Endodermal cell (in vitro differentiated cells): ENCODE measurements at regions not wholly inside any gene's neighbourhood (a gene's known extent, or its start where the extent isn't known, plus 50 kb on each side); places are given as distances from the start of the nearest gene placed in this dataset.

ENCODE experiments used
- DNase-seq: peaks from one replicate; pipeline ENCODE4 v3.0.0-alpha.2; 2017
- H3K27ac ChIP-seq: 2 replicates; pipeline ENCODE4 v1.5.1; 2013; ENCODE audit warnings: mild to moderate bottlenecking, low read depth, low read length, moderate library complexity
- H3K27me3 ChIP-seq: 2 replicates; pipeline ENCODE4 v1.6.1; 2013; ENCODE audit warnings: mild to moderate bottlenecking, low read length, moderate library complexity; ENCODE audit not compliant: insufficient read depth, control insufficient read depth, poor library complexity, severe bottlenecking
- H3K36me3 ChIP-seq: 2 replicates; pipeline ENCODE4 v1.7.0; 2013; ENCODE audit warnings: mild to moderate bottlenecking, low read length, moderate library complexity; ENCODE audit not compliant: control insufficient read depth, insufficient read depth
- H3K4me1 ChIP-seq: one replicate; pipeline ENCODE4 v1.7.0; 2013; ENCODE audit warnings: low read length; ENCODE audit not compliant: control insufficient read depth, insufficient read depth
- H3K4me3 ChIP-seq: 2 replicates; pipeline ENCODE4 v1.5.1; 2013; ENCODE audit warnings: mild to moderate bottlenecking, low read length, moderate library complexity
- H3K9ac ChIP-seq: 2 replicates; pipeline ENCODE4 v1.6.1; 2013; ENCODE audit warnings: mild to moderate bottlenecking, low read length, moderate library complexity; ENCODE audit not compliant: poor library complexity, severe bottlenecking; ENCODE audit errors: extremely low read depth
- H3K9me3 ChIP-seq: 2 replicates; pipeline ENCODE4 v1.6.1; 2013; ENCODE audit warnings: mild to moderate bottlenecking, low read length, moderate library complexity; ENCODE audit not compliant: control insufficient read depth
- H3K27ac Mint-ChIP-seq: 2 replicates; pipeline ENCODE4 v1.8.0; 2020; ENCODE audit warnings: mixed read lengths
- H3K27me3 Mint-ChIP-seq: 2 replicates; pipeline ENCODE4 v1.8.0; 2021; ENCODE audit warnings: mild to moderate bottlenecking, mixed read lengths; ENCODE audit not compliant: insufficient read depth
- H3K36me3 Mint-ChIP-seq: 2 replicates; pipeline ENCODE4 v1.8.0; 2020; ENCODE audit warnings: low read depth, mixed read lengths
- H3K4me1 Mint-ChIP-seq: 2 replicates; pipeline ENCODE4 v1.8.0; 2020; ENCODE audit warnings: mixed read lengths
- H3K4me3 Mint-ChIP-seq: 2 replicates; pipeline ENCODE4 v1.8.0; 2020; ENCODE audit warnings: mild to moderate bottlenecking, moderate library complexity, mixed read lengths
- H3K9me3 Mint-ChIP-seq: 2 replicates; pipeline ENCODE4 v1.8.0; 2020; ENCODE audit warnings: mild to moderate bottlenecking, mixed read lengths
- CTCF ChIP-seq: fragments of 200-600 bp; sonication (generic); conservative IDR thresholded peaks from 2 replicates; pipeline ENCODE4 v1.5.0; 2021; ENCODE audit warnings: antibody characterized with exemption, mild to moderate bottlenecking
- WGBS, 2 experiments: methylation state at CpG; one replicate each; pipeline versions ENCODE4 v1.1.5 to v1.1.7; 2013; ENCODE audit warnings: missing lambda C conversion rate in 2 of 2, mixed read lengths in 1 of 2; ENCODE audit not compliant: insufficient coverage in 1 of 2, insufficient read length in 1 of 2; 5-methylcytosine and 5-hydroxymethylcytosine counted together

GRCh38 chr18:45236676-45237075 is 378.6 kb upstream of the SLC14A2 start:
- Histone ChIP-seq H3K27ac (peak overlapping the region; percentile 90), H3K9ac (no peak overlapping the region), H3K9me3 (no peaks in the 10 kb centered on the region), H3K4me3 (no peak overlapping the region), H3K4me1 (no peaks in the 10 kb centered on the region), H3K36me3 (no peaks in the 10 kb centered on the region), H3K27me3 (no peaks in the 10 kb centered on the region)
- Mint-ChIP-seq H3K27me3 (no peaks in the 10 kb centered on the region), H3K9me3 (no peaks in the 10 kb centered on the region), H3K36me3 (no peaks in the 10 kb centered on the region), H3K4me3 (no peak overlapping the region), H3K27ac (no peak overlapping the region), H3K4me1 (peaks cover 13% of the 10 kb centered on the region)
- DNase-seq: no peak
- no peak for TF ChIP-seq CTCF
- 88 to 100% methylated on average over 1 of the region's 1 CpG for WGBS, 2 experiments

GRCh38 chr18:45237343-45238098 is 377.8 kb upstream of the SLC14A2 start:
- WGBS, 2 experiments: 89 to 90% methylated on average over 3 to 7 of the region's 7 CpGs
- Mint-ChIP-seq H3K27ac (no peak overlapping the region), H3K27me3 (no peaks in the 10 kb centered on the region), H3K4me1 (peaks cover 13% of the 10 kb centered on the region), H3K4me3 (no peak overlapping the region), H3K36me3 (no peaks in the 10 kb centered on the region), H3K9me3 (no peaks in the 10 kb centered on the region)
- Histone ChIP-seq H3K27ac (peak overlapping the region; percentile 90), H3K9ac (no peak overlapping the region), H3K4me3 (no peak overlapping the region), H3K9me3 (no peaks in the 10 kb centered on the region), H3K4me1 (no peaks in the 10 kb centered on the region), H3K27me3 (no peaks in the 10 kb centered on the region), H3K36me3 (no peaks in the 10 kb centered on the region)
- no peak for TF ChIP-seq CTCF
- DNase-seq: no peak

- no peaks in the 10 kb centered on the region for H3K27me3 ChIP-seq
- no peak for TF ChIP-seq CTCF
- H3K4me1 ChIP-seq: no peaks in the 10 kb centered on the region
- no peak overlapping the region for H3K4me3 ChIP-seq
- no peak overlapping the region for H3K9ac ChIP-seq
- no peak overlapping the region for H3K4me3 Mint-ChIP-seq
- no peak overlapping the region for H3K27ac Mint-ChIP-seq
- no peaks in the 10 kb centered on the region for H3K36me3 Mint-ChIP-seq
- no peaks in the 10 kb centered on the region for H3K4me1 Mint-ChIP-seq
- no peaks in the 10 kb centered on the region for H3K9me3 Mint-ChIP-seq
- no peaks in the 10 kb centered on the region for H3K36me3 ChIP-seq
- no peak for DNase-seq
- no peak overlapping the region for H3K27ac ChIP-seq
- 86 to 90% methylated on average over 2 to 3 of the region's 3 CpGs for WGBS, 2 experiments
- no peaks in the 10 kb centered on the region for H3K27me3 Mint-ChIP-seq
- no peaks in the 10 kb centered on the region for H3K9me3 ChIP-seq
Measured at GRCh38 chr18:45241271-45241670, 374.0 kb upstream of the SLC14A2 start.
